Trophoblast cell (in vitro differentiated cells and primary cell): ENCODE measurements at regions not wholly inside any gene's neighbourhood (a gene's known extent, or its start where the extent isn't known, plus 50 kb on each side); places are given as distances from the start of the nearest gene placed in this dataset.

Experiments
- DNase-seq, 2 donors: peaks; one replicate each; pipeline ENCODE4 v3.0.0-alpha.2; 2016
- H2AFZ ChIP-seq: 2 replicates; pipeline ENCODE4 v1.6.1; 2013; ENCODE audit warnings: low read length, moderate library complexity, mild to moderate bottlenecking; ENCODE audit not compliant: insufficient read depth, poor library complexity
- H2AK5ac ChIP-seq: 2 replicates; pipeline ENCODE4 v1.6.1; 2013; ENCODE audit warnings: mild to moderate bottlenecking, low read length
- H2BK120ac ChIP-seq: 2 replicates; pipeline ENCODE4 v1.6.1; 2013; ENCODE audit warnings: low read length, mild to moderate bottlenecking, moderate library complexity; ENCODE audit not compliant: insufficient read depth, poor library complexity
- H2BK12ac ChIP-seq: 2 replicates; pipeline ENCODE4 v1.6.1; 2013; ENCODE audit warnings: mild to moderate bottlenecking, low read length, moderate library complexity
- H2BK5ac ChIP-seq: 2 replicates; pipeline ENCODE4 v1.6.1; 2013; ENCODE audit warnings: low read length, low read depth, moderate library complexity, mild to moderate bottlenecking; ENCODE audit not compliant: poor library complexity
- H3K14ac ChIP-seq: 2 replicates; pipeline ENCODE4 v1.6.1; 2013; ENCODE audit warnings: mild to moderate bottlenecking, low read length
- H3K18ac ChIP-seq: 2 replicates; pipeline ENCODE4 v1.6.1; 2013; ENCODE audit warnings: mild to moderate bottlenecking, low read length
- H3K23ac ChIP-seq: 2 replicates; pipeline ENCODE4 v1.6.1; 2013; ENCODE audit warnings: low read length
- H3K27ac ChIP-seq: 2 replicates; pipeline ENCODE4 v1.5.1; 2013; ENCODE audit warnings: low read depth, mild to moderate bottlenecking, inconsistent platforms, low read length, moderate library complexity
- H3K27me3 ChIP-seq: 2 replicates; pipeline ENCODE4 v1.6.1; 2013; ENCODE audit warnings: inconsistent platforms, mild to moderate bottlenecking, low read length, moderate library complexity; ENCODE audit not compliant: insufficient read depth
- H3K36me3 ChIP-seq, 2 experiments: 1 replicate in 1 of 2; 2 replicates in 1 of 2; pipeline ENCODE4 v1.6.1; 2013; ENCODE audit warnings: low read length in 2 of 2, mild to moderate bottlenecking in 2 of 2, moderate library complexity in 1 of 2; ENCODE audit not compliant: insufficient read depth in 2 of 2, control insufficient read depth in 1 of 2
- H3K4ac ChIP-seq: 2 replicates; pipeline ENCODE4 v1.6.1; 2013; ENCODE audit warnings: low read depth, mild to moderate bottlenecking, low read length, moderate library complexity
- H3K4me1 ChIP-seq, 2 experiments: 1 replicate in 1 of 2; 2 replicates in 1 of 2; pipeline ENCODE4 v1.6.1; 2013; ENCODE audit warnings: low read length in 2 of 2, mild to moderate bottlenecking in 2 of 2, moderate library complexity in 1 of 2; ENCODE audit not compliant: insufficient read depth in 2 of 2, control insufficient read depth in 1 of 2
- H3K4me2 ChIP-seq: 2 replicates; pipeline ENCODE4 v1.6.1; 2013; ENCODE audit warnings: inconsistent platforms, mild to moderate bottlenecking, low read length, moderate library complexity
- H3K4me3 ChIP-seq: 2 replicates; pipeline ENCODE4 v1.5.1; 2013; ENCODE audit warnings: mild to moderate bottlenecking, low read depth, low read length, inconsistent platforms
- H3K79me1 ChIP-seq: one replicate; pipeline ENCODE4 v1.6.1; 2013; ENCODE audit warnings: low read length
- H3K79me2 ChIP-seq: 2 replicates; pipeline ENCODE4 v1.6.1; 2013; ENCODE audit warnings: low read length, mild to moderate bottlenecking; ENCODE audit not compliant: control insufficient read depth, insufficient read depth, poor library complexity
- H3K9ac ChIP-seq: 2 replicates; pipeline ENCODE4 v1.6.1; 2013; ENCODE audit warnings: mild to moderate bottlenecking, low read length
- H3K9me3 ChIP-seq: 2 replicates; pipeline ENCODE4 v1.6.1; 2013; ENCODE audit warnings: low read depth, mild to moderate bottlenecking, control low read depth, inconsistent platforms, low read length; ENCODE audit not compliant: insufficient read depth
- H4K12ac ChIP-seq: 2 replicates; pipeline ENCODE4 v1.6.1; 2013; ENCODE audit warnings: low read depth, mild to moderate bottlenecking, low read length, moderate library complexity
- H4K8ac ChIP-seq: 2 replicates; pipeline ENCODE4 v1.6.1; 2013; ENCODE audit warnings: low read depth, mild to moderate bottlenecking, low read length, moderate library complexity
- H4K91ac ChIP-seq: one replicate; pipeline ENCODE4 v1.6.1; 2013; ENCODE audit warnings: low read depth, mild to moderate bottlenecking, low read length, moderate library complexity
- WGBS: extraction: QIAGEN DNeasy Blood & Tissue Kit; methylation state at CpG from one replicate; pipeline ENCODE4 v1.1.7; 2013; ENCODE audit warnings: missing lambda C conversion rate; ENCODE audit not compliant: insufficient read length, insufficient coverage; ENCODE audit errors: extremely low coverage; 5-methylcytosine and 5-hydroxymethylcytosine counted together

DNA sequence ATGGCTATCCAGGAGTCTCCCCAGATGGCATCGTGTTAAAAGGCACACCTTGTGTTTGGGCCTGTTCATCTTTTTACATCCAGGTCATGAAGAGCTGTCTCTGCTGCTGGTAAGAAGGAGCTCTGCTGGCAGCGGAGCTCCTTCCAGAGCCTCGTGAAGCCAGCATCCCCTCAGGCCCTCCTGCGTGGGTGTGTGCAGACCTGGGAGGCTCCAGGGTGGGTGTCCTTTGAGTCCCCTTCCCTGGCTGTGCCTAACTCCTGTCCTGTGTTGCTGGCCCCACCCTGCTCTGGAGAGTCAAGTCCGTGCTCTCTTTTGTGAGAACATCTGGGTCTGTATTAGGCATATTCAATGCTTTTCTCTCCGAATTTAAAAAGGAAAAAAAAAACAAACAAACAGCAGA, 149.6 kb upstream of the IRX2 start:
- Histone ChIP-seq H2BK120ac (no peak overlapping the region), H2BK5ac (no peak overlapping the region), H3K36me3 (no peaks in the 10 kb centered on the region), H4K12ac (no peak overlapping the region), H2BK12ac (no peak overlapping the region), H3K4me2 (no peak overlapping the region), H3K9me3 (peaks cover 2% of the 10 kb centered on the region), H3K9ac (no peak overlapping the region), H3K79me2 (no peaks in the 10 kb centered on the region), H3K18ac (no peak overlapping the region), H4K8ac (no peak overlapping the region), H3K23ac (no peak overlapping the region), H3K27me3 (no peaks in the 10 kb centered on the region), H3K4me3 (no peak overlapping the region), H3K4me1 (no peaks in the 10 kb centered on the region), H3K27ac (no peak overlapping the region), H4K91ac (no peak overlapping the region), H2AK5ac (no peak overlapping the region), H3K4ac (no peak overlapping the region), H3K14ac (no peak overlapping the region), H2AFZ (no peak overlapping the region), H3K79me1 (no peaks in the 10 kb centered on the region)
- DNase-seq, result no peak
- no CpG with 5 or more reads among the region's 6 CpGs for WGBS

DNA sequence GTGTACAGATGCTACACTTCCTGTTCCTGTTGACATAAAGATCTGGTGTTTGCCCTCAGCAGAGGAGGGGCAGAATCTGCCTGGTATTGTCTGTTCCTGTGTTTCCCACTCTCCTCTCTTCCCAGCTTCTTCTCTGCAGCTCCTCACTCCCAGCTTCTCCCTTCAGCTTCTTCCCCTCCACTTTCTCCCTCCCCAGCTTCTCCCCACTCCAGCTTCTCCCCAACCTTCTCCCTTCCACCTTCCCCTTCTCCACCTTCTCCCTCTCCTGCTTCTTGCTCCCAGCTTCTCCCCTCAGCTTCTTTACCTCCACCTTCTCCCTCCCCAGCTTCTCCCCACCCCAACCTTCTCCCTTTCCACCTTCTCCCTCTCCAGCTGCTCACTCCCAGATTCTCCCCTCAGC, 148.9 kb upstream of the IRX2 start:
- Histone ChIP-seq H2AK5ac (no peak overlapping the region), H3K4ac (no peak overlapping the region), H2BK12ac (no peak overlapping the region), H4K91ac (no peak overlapping the region), H3K27ac (no peak overlapping the region), H3K79me1 (no peaks in the 10 kb centered on the region), H3K27me3 (no peaks in the 10 kb centered on the region), H4K12ac (no peak overlapping the region), H3K14ac (no peak overlapping the region), H3K79me2 (no peaks in the 10 kb centered on the region), H3K4me2 (no peak overlapping the region), H2AFZ (no peak overlapping the region), H3K9me3 (peaks cover 2% of the 10 kb centered on the region), H3K18ac (no peak overlapping the region), H3K23ac (no peak overlapping the region), H2BK120ac (no peak overlapping the region), H3K4me1 (no peaks in the 10 kb centered on the region), H2BK5ac (no peak overlapping the region), H4K8ac (no peak overlapping the region), H3K9ac (no peak overlapping the region), H3K4me3 (no peak overlapping the region), H3K36me3 (no peaks in the 10 kb centered on the region)
- DNase-seq, result no peak

DNA sequence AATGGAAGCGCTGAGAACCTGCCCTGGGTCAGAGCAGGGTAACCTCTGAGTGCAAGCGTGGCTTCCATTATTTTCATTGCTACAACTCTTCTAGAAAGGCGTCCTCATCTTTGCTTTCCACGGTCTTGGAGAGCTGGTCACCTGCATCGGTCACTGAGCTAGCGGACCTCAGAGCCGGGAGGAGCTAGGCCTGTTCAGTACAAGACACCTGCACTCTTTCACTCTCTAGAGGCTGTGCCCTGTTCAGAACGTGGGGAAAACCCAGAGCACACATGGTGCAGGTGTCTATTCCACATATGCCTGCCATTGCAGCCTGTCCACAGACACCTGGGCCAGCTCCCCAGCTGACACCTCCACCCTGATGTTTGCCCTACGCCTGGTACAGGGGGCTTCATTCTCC, 147.8 kb upstream of the IRX2 start:
- Histone ChIP-seq H3K4me2 (no peak overlapping the region), H3K36me3 (no peaks in the 10 kb centered on the region), H3K9me3 (peaks cover 2% of the 10 kb centered on the region), H4K12ac (no peak overlapping the region), H2BK5ac (no peak overlapping the region), H3K4me1 (peaks cover 0 to 1% of the 10 kb centered on the region in 2 experiments), H3K79me1 (no peaks in the 10 kb centered on the region), H4K91ac (no peak overlapping the region), H2BK12ac (no peak overlapping the region), H2AFZ (no peak overlapping the region), H2BK120ac (no peak overlapping the region), H3K14ac (no peak overlapping the region), H3K9ac (no peak overlapping the region), H3K4ac (no peak overlapping the region), H4K8ac (no peak overlapping the region), H2AK5ac (no peak overlapping the region), H3K18ac (no peak overlapping the region), H3K27me3 (no peaks in the 10 kb centered on the region), H3K4me3 (no peak overlapping the region), H3K23ac (no peak overlapping the region), H3K27ac (no peak overlapping the region), H3K79me2 (no peaks in the 10 kb centered on the region)
- no peak for DNase-seq
- WGBS, result no CpG with 5 or more reads among the region's 9 CpGs

DNA sequence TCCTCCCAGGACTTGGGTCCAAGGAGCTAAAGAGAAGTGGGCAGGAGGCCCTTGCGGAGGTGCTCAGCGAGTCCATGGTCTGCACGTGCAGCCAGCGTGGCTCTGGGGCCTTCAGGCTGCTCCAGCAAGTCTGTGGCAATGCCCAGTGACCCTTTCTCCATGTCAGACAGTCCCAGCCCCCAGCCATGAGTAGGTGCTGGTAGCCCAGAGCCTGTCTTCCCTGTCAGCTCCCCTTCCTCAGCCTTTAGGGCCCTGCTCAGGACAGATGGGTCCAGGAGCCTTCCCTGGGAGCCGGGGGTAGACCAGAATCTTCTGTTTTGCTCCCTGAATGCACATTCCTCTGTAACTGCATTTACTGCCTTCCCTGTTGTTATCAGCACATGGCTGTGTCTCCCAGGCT, 147.2 kb upstream of the IRX2 start:
- Histone ChIP-seq H3K27ac (no peak overlapping the region), H4K8ac (no peak overlapping the region)
- WGBS, result no CpG with 5 or more reads among the region's 5 CpGs

More for the DNA sequence above, 147.2 kb upstream of the IRX2 start:
- Histone ChIP-seq H3K36me3 (no peaks in the 10 kb centered on the region), H2BK120ac (no peak overlapping the region), H3K27me3 (no peaks in the 10 kb centered on the region), H4K12ac (no peak overlapping the region), H3K23ac (no peak overlapping the region), H3K9ac (no peak overlapping the region), H3K14ac (no peak overlapping the region), H2AFZ (no peak overlapping the region), H2AK5ac (no peak overlapping the region), H3K4me2 (no peak overlapping the region), H3K79me2 (no peaks in the 10 kb centered on the region), H3K4me3 (no peak overlapping the region), H2BK5ac (no peak overlapping the region), H3K18ac (no peak overlapping the region), H2BK12ac (no peak overlapping the region), H4K91ac (no peak overlapping the region), H3K4ac (no peak overlapping the region), H3K9me3 (peaks cover 2% of the 10 kb centered on the region), H3K79me1 (no peaks in the 10 kb centered on the region), H3K4me1 (peaks cover 0 to 1% of the 10 kb centered on the region in 2 experiments)
- no peak for DNase-seq
